Transverse colon (tissue), 4 donors: ENCODE measurements at regions not wholly inside any gene's neighbourhood (a gene's known extent, or its start where the extent isn't known, plus 50 kb on each side); places are given as distances from the start of the nearest gene placed in this dataset.

Experiments used
- CTCF ChIP-seq, 5 experiments: fragments of 200-600 bp in 3 of 5; fragments of 450-650 bp in 2 of 5; sonication (generic) in 3 of 5; IDR thresholded peaks; 1 replicate in 2 of 5; 2 replicates in 3 of 5; pipeline ENCODE4 v1.5.1; 2016 to 2017; ENCODE audit warnings: antibody characterized with exemption in 5 of 5, inconsistent platforms in 3 of 5, mild to moderate bottlenecking in 2 of 5, moderate library complexity in 1 of 5
- EP300 ChIP-seq: sonication (generic); formaldehyde crosslinking; IDR thresholded peaks from one replicate; pipeline ENCODE4 v1.6.1; 2017; ENCODE audit warnings: antibody characterized with exemption, low read depth
- POLR2A ChIP-seq: fragments of 450-650 bp; IDR thresholded peaks from one replicate; pipeline ENCODE4 v1.6.1; 2016; ENCODE audit warnings: antibody characterized with exemption, mild to moderate bottlenecking, moderate library complexity
- POLR2AphosphoS5 ChIP-seq, 3 donors: sonication (generic); formaldehyde crosslinking; IDR thresholded peaks; one replicate each; pipeline ENCODE4 v1.6.1; 2016; ENCODE audit warnings: antibody characterized with exemption in 3 of 3

GRCh38 chr7:81573932-81574331 lies 195.9 kb downstream of the HGF start:
- TF ChIP-seq POLR2A, result no peak
- no peak for TF ChIP-seq CTCF (IDR thresholded peaks at IDR 0.05)
- no peak for TF ChIP-seq POLR2AphosphoS5 (IDR thresholded peaks at IDR 0.05)
- no peak for TF ChIP-seq EP300
